Stimulated activated CD4-positive, alpha-beta T cell treated with anti-CD3 and anti-CD28 coated beads, Interleukin-15, amount 100 ng/mL, for 48 hours (primary cell): ENCODE measurements at regions not wholly inside any gene's neighbourhood (a gene's known extent, or its start where the extent isn't known, plus 50 kb on each side); places are given as distances from the start of the nearest gene placed in this dataset.
"Not testable (repeated sequence)": the region's sequence is repeated elsewhere in the genome, so short reads cannot be mapped to it uniquely, and the experiment has no call there.

Source experiments
- DNase-seq, 2 donors: peaks; one replicate each; pipeline ENCODE4 v3.0.0-alpha.2; 2020; ENCODE audit warnings: low read depth in 2 of 2

DNA sequence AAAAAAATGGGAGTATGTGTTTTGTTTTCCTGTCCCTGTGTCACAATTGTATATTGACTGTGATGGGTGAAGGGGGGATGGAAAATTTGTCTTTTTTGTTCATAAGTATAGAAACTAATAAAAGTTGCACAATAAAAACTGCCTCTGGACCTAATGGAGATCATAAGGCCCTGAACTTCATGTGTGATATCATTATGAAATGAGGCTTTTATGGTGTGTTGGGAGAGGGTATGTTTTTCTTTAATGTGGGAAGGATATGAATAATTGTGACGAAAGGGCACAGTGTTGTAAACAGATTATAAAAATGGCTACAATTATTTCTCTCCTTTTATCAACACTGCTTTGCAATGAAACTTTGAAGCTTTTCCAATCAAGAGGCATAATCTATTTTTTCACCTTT lies 1889.3 kb upstream of the CELF4 start:
- DNase-seq = no peak

DNA sequence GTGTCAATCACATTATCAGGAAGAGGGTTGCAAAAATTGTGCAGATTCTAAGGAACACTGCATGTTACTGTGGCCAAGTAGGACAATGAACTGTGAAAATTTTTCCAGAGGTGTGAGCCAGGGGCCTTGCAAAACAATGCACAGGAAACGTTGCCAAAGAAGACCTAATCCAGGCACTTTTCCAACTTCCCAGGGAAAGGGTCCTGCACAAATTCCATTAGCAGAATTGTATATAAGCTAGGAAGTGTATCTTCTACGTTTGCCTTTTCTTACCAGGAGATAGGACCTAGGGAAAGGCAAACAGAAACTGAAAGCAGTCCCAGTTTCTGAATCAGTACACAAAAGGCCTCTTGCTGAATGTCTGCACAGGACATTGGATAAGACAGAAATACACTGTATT lies 1888.3 kb upstream of the CELF4 start:
- no peak for DNase-seq

DNA sequence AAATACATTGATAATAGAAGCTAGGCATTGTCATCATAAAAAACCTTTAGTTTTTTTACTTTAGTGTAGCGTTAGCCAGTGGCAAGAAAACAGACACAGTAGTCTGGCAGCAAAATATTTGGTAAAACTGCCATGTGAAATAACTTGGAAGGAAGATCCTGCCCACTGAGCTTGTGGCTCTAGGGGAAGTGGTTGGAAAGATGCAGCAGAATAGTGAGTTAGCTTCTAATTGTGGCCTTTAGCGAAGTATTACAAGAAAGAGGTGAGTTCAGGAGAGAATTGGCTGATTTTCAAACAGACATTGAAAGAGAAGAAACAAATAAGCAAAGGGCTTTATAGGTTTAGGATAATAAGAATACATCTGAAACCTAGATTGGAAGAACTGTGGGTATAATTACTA lies 1887.8 kb upstream of the CELF4 start:
- DNase-seq = no peak

DNA sequence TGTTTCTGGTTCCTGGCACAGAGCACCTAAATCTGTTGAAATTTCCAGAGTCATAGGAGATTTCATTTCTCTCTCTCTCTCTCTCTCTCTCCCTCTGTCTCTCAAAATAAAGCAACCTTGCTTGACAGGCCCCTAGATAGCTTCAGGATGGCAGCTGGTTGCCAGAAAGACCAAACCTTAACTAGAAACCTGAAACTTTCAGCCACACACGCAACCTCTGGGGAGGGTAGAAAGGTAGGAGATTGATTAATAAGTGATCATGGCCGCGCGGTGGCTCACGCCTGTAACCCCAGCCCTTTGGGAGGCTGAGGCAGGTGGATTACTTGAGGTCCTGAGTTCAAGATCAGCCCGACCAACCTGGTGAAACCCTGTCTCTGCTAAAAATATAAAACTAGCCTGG lies 1885.4 kb upstream of the CELF4 start:
- no peak for DNase-seq

DNA sequence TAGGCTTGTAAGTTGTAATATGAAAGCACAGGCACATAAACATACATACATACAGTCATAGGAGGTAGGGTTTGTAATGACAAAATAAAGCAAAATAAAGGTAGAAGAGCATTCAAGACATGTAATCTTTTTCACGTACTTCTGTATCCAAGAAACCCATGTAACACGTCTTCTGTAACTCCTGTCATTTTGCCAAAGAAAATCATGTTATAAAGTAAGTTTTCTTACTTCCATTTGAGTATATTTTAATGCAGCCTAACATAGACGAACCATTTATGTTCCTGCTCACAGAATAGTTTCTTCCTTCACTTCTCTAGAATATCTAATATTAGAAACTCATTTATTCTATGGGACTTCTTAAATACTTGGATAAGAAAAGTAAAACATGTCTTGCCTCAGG lies 1884.0 kb upstream of the CELF4 start:
- no peak for DNase-seq

DNA sequence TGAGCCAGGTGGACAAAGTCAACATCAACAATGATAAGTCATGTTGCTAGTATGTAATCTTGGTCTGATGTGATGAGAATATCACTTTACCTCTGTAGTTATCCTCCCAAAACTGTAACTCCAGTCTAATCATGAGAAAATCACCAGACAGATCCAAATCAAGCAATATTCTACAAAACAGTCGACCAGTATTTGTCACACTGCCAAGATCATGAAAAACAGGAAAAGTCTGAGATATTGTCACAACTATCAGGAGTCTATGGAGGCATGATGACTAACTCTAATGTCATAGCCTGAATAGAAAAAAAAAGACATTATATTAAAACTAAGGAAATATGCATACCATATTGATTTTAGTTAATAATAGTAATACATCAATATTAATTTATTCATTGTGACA lies 1883.3 kb upstream of the CELF4 start:
- DNase-seq = no peak

DNA sequence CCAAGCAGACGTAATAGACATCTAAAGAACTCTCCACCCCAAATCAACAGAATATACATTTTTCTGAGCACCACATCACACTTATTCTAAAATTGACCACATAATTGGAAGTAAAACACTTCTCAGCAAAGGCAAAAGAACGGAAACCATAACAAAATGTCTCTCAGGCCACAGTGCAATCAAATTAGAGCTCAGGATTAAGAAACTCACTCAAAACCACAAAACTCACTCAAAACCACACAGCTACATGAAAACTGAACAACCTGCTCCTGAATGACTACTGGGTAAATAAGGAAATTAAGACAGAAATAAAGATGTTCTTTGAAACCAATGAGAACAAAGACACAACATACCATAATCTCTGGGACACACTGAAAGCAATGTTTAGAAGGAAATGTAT lies 1879.4 kb upstream of the CELF4 start:
- DNase-seq = not testable (repeated sequence)

DNA sequence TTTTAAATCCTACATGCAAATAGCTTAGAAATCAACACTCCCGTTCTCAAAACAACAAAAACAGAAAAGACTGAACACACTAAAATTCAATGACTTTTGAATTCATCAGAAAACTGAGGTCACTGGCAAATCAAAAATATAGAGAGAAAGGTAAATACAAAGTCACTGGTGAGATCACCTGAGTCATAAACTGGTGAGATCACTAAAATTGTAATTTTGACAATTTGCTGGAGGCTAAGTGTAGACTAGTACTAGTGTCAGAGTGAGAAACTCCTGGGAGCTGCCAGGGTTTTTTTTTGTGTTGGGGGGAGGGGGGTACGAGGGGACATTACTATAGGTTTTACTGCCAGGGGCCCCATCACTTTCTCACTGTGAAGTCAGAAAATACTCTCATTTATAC lies 1876.0 kb upstream of the CELF4 start:
- no peak for DNase-seq

DNA sequence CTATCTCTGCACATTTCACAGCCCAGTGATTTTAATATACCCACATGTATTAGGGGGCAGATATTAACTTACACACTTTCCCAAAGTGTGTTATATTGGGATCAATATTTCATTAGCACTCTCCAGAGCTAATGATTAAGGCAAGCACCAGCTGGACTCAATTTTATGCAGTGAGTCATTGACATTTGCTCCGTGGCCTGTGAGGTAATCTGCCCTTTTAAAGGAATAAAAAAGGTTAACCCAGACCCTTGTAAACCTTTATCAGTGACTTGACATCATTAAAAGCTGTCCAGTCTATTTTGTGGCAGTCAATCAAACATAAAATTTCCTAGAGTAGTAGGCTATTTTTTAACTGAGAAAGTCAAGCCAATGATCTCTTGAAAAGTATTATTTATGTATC lies 1870.4 kb upstream of the CELF4 start:
- DNase-seq = no peak

DNA sequence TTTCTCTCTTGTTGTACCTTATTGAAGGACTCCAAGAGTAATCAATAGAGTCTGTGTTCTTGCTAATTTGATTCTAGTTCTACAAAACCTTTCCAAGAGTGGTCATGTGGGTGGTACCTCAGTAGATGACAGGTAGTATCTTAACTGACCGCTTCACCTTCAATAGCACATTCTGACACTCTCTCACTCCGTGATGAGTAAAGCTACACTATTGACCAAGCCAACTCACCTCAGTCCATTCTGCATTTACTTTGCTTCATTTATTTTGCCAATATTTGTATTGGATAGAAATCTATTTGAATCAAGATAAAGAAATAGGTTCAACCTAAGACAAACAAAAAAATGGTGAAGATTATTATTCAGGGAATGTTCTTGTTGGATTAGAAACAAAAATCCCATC lies 1869.6 kb upstream of the CELF4 start:
- DNase-seq = no peak

DNA sequence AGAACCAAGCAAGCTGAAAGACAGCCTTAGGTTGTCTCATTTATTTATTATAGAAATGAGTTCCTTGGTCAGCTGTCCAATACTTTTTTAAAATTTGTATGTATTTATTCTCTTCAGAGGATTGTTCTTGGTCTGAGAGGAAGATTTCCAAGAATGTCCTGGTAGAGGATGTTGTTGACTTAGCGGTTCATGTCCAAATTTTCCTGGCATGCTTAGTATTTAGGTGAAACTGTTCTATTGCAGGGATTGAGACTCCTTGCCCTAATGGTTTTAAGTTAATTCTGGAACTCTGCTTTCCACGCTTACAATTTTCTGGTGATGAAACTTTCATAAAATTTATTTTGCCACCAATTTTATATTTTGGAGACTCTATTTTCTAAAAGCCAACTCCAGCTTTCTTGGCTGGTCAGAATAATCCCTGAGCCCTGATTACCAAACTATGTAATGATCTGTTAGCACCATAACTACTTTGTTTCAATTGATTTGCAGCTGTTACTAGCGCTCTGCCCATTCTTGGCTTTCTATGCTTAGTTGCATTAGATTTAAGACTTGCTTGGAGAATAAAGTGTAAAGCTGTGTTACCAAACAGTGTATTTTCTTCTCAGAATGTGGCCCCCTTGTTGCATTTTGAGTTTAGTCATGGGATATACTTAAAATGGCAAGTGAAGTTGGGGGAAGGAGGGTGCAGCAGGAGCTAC lies 1868.8 kb upstream of the CELF4 start:
- no peak for DNase-seq

DNA sequence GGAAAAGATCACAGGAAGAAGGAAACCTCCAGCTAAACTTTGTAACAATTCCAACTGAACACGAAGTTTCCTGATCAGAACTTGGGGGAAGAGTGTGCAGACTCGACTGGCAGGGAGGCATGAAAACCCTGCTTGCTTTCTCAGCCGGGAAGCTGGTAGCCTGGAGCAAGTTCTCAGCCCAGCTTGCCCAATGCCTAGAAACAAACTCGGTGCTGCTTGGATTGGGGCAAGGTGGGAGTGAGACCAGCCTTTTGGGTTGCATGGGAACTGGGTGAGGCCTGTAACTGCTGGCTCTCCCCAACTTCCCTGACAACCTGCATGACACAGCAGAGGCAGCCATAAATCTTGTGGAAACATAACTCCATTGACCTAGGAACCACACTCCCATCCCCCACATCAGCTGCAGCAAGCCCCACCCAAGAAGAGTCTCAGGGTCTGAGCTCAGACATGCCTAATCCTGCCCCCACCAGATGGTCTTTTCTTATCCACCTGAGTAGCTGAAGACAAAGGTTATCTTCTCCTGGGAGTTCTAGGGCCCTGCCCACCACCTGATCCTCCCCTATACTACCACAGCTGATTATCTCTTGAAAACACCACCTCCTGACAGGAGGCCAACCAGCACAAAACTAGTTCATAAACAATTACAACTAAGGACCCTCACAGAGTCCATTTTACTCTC lies 1859.7 kb upstream of the CELF4 start:
- no peak for DNase-seq

DNA sequence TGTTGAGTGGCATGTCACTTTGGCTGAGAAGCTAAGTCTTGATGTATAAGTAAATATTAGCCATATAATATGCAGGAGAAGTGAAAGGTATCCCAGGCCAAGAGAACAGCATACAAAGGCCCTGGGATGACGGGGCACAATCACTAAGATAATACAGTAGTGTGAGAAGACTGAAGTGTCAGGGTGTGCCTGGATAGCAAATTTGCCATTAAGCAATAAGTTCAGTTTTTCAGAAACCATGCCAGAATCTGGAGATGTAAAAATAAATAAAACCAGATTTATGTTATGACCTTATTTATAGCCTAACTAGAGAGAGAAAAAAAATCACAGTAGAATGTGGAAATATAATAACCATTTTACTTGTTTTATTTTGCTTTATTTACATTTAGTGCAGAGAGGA lies 1858.7 kb upstream of the CELF4 start:
- no peak for DNase-seq

DNA sequence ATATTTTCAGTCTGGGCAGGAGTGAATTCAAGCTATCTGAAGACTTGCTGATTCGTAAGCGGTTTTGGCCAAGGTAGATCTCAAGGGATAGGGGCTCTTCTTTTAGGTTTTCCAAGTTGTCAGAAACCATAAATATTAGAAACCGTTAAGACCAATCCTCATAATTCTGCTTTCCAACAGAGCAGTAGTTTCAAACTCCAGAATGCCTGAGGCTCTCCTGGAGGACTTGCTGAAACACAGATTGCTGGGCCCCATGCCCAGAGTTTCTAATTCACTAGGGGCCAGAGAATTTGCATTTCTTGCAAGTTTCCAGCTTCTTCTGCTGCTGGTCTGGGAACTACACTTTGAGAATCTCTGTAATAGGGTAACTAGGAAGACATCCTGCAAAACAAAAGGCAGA lies 1855.7 kb upstream of the CELF4 start:
- DNase-seq = no peak

DNA sequence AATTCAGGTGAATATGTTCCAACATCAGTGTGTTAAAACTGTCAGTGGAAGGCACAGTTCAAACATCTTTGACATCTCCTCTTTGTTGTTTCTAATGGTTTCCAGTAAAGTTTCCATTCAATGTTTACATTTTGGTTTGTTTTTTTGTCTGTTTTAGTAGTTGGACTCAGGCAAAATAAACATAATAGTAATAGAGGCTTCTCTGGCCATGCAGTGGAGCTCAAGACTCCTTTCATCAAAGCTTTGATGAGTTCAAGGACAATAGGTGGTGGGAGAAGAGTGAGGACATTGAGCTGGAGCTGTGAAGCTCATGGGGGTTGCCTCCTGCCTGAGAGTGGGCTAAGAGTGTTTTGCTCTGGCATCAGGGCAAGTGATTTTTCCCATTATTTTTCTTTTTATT lies 1853.7 kb upstream of the CELF4 start:
- no peak for DNase-seq

DNA sequence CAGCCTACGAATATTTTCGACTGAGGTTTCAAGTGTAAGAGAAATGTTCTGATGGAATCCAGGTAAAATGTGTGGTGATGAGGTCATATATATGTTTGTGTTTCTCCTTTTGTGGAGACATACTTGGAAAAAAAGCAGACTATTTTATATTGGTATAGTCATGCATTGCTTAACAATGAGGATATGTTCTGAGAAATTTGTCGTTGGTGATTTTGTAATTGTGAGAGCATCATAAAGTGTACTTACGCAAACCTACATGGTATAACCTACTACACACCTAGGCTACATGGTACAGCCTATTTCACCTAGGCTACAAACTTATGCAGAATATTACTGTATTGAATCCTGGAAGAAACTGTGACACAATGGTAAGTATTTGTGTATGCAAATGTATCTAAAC lies 1849.9 kb upstream of the CELF4 start:
- DNase-seq = no peak

DNA sequence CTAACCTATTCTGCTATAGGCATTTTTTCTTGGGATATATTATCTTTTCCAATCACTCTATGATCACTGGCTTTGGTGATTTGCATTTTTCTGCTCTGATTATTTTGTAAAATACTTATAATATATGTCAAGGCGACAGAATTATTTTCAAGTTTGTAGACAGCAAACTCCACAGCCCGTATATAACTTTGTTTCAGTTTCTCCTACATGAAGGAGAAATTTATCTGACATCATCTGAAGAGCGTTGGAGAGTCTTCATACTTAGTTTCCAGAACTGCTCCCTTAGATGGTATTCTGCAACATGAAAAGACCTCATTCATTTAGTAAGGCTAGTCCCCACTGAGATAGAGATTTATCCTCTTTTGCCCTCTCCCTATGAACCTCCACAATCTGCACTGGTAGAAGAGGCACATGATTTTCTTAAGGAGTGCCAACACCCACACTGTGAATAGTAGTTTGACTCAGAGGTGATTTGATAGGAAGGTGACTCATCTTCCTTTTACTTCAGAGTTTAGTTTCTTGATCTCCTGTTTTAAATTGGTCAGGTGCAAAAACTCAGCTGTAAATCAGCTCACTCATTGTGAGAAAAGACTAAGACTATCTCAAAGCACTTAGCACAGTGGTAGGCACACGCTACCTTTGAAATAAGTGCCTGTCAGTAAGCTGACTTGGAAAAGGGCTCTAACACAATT lies 1848.6 kb upstream of the CELF4 start:
- no peak for DNase-seq

DNA sequence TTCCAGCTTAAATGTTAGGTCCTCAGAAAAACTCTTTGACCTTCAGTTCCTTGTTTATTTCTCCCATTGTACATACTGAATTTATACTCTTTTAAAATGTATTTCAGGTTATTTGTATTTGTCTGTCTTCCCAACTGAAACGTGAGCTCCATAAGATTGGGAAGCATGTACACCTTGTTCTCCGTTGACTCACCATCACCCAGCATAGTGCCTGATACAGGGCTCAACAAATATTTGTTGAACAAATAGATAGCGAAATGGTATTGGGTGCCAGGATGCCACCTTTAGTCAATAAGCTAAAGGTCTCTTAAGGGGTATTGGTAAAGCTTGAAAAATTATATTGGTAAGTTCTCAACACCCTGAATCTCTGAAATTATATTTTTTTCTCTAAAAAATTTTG lies 1841.3 kb upstream of the CELF4 start:
- DNase-seq = no peak

DNA sequence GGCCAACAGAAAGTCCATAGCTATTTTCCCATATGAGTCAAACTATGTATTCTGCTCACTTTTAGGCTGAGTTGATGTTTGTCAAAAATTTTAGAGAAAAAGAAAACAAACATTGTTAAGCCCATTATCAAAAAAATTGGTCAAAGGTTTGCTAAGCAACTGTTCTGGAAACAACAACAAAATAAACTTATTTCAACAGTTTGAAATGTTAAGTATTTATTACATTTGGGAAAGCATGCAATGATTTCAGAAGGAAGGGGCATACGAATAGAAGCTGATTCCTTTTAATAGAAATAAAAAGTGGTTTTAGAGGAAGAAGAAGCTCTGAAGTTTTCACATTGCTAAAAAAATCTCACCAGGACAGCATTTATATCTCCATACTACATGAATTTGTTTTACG lies 1837.5 kb upstream of the CELF4 start:
- no peak for DNase-seq

DNA sequence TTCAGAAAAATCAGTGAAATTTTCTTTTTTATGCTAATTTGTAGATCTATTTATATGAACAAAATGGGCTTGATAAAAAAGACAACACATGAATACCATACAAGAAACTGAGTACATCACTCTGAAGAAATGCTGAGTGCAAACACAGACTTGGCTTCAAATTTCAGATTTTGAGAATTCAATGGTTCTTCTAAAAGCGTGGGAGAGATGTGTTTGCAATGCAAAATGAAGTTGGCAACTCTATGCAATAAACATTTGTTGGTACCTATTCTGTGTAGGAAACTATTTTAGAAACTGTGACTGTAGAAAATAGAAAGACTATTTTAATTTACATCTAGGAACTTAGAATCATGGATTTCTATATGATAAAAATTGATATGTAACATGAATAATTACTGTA lies 1834.1 kb upstream of the CELF4 start:
- DNase-seq = no peak

DNA sequence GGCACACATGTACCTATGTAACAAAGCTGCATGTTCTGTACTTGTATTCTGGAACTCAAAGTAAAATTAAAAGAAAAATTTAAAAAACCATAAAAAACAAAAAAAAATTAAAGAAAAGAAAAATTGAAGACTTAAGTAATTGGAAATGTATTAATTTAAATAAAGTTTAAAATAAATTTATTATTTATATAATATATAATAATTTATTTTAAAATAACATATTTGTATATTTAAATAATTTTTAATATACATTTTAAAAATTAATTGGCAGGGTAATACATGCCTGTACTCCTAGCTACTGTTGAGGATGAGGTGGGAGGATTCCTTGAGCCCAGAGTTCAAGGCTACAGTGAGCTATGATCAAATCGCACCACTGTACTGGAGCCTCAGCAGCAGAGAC lies 1830.6 kb upstream of the CELF4 start:
- DNase-seq = no peak

DNA sequence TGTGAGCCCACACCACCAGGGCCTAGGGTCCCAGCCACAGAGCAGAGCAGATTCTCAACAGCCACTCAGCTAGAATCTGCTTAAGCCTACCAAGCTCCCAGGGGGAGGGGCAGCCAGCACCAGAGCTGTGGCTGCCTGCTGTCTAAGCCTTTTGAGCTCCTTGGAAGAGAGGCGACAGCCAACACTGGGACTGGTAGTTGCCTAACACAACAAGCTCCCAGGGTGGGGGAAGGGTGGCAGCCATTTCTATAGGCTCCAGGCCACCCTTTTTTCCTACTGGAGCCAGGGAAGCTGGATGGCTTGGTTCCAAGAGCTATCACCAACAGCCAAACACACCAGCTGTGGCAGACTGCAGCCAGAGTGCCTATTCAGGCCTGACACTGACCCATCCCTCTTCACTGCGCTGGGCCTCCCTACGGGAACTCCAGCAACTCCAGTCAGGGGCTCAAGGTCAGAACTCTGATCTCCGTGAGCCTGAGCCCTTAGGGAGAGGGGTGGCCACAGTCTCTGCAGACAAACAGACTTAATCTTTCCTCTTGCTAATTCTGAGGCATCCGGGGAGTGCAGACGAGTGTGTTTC lies 1824.3 kb upstream of the CELF4 start:
- DNase-seq = no peak

DNA sequence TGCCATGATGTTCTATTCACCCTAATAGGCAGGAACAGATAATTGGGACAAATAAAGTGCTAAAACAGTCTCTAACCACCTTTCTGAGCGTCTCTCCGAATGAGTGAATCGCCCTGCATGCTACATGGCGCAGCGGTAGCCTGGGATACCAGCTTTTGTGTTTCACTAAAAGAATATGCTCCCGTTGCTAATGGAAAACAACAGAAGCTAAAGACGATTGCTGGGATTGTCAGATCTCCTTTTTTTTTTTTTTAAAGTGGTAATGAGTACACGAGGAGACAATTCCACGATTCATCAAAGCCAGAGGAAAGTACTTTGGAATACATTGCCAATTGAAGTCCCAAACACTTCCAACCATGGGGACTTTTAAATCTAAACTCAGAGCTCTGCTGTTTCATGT lies 1815.3 kb upstream of the CELF4 start:
- no peak for DNase-seq
